Activated CD4-positive, alpha-beta T cell treated with anti-CD3 and anti-CD28 coated beads, Interleukin-2, Interleukin-6, amounts not matched to agents 100 ng/mL and 50 ng/mL, durations not matched to agents 16 hours and 8 hours (primary cell): ENCODE measurements at regions not wholly inside any gene's neighbourhood (a gene's known extent, or its start where the extent isn't known, plus 50 kb on each side); places are given as distances from the start of the nearest gene placed in this dataset.
"Not testable (repeated sequence)": the region's sequence is repeated elsewhere in the genome, so short reads cannot be mapped to it uniquely, and the experiment has no call there.

ENCODE experiments used
- DNase-seq: peaks from one replicate; pipeline ENCODE4 v3.0.0-alpha.2; 2020

GRCh38 chr5:96198356-96199058 is 234.5 kb downstream of the PCSK1 start:
- DNase-seq, result no peak

DNA sequence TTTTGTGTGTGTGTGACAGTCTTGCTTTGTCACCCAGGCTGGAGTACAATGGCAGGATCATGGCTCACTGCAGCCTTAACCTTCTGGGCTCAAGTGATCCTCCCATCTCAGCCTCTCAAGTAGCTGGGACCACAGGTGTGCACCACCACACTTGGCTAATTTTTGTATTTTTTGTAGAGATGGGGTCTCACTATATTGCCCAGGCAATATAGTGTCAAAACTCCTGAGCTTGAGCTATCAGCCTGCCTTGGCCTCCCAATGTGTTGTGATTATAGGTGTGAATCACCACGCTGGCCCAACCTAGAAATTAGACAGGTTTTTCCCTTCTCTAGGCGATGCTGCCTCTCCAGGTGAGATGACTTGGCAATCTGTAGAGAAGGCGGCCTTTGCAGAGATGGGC is 235.3 kb downstream of the PCSK1 start:
- not testable (repeated sequence) for DNase-seq

- DNase-seq, result no peak
Measured at GRCh38 chr5:96197347-96197746, 235.7 kb upstream of the ELL2 start.

GRCh38 chr5:96196890-96197289 is 235.2 kb upstream of the ELL2 start:
- DNase-seq, result no peak

DNA sequence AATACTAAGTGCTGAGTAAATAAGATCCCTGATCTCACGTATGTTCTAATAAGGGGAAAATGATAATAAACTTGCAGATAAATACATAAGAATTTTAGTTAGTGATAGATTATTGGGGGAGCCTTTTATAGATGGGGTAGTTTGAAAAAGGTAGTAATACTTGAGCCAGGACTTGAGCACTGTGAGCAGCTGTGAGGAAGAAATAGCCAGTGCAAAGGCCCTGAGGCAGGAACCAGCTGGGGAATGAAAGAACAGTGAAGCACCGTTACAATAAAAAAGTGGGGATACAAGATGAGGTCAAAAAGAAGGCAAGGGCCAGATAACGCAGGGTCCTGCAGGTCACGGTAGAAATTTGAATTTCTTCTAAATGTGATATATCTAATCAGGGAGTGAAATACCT is 234.8 kb upstream of the ELL2 start:
- DNase-seq, result no peak

DNA sequence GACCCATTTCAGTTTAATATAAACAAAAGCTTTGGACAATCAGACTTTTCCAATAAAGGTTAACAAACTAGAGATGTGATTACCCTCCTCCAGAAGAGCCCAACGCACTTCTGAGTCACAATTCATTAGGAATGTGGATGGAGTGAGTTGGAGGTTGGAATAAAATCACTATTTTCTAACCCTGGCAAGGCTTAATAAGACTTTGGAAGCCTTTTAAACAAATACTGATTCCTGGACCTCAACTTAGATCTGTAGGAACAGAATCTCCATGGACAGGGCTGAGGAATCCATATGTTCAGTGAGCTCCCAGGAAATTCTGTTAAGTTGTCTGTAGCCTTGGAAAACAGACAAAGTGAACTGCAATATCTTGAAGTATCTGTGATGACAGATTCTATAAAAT is 233.5 kb upstream of the ELL2 start:
- no peak for DNase-seq

- no peak for DNase-seq
Measured at GRCh38 chr5:96194593-96194992, 232.9 kb upstream of the ELL2 start.

DNA sequence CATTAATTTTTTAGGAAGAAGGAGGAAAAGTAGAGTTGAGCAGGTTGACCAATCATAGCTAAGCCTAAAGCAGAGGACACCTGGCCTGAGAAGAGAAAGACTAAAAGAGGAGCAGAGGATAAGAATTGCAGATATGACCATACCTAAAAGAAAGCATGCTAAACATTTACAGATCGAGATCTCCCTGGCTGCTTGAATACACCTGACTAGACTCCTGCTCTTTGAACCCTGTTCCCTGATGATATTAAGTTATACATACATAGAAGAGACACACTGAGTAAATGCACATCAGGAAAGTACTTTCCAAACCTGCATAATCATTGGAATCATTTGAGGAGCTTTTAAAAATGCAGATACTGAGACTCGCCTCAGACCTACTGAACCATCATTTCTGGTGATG is 232.3 kb upstream of the ELL2 start:
- DNase-seq, result no peak

DNA sequence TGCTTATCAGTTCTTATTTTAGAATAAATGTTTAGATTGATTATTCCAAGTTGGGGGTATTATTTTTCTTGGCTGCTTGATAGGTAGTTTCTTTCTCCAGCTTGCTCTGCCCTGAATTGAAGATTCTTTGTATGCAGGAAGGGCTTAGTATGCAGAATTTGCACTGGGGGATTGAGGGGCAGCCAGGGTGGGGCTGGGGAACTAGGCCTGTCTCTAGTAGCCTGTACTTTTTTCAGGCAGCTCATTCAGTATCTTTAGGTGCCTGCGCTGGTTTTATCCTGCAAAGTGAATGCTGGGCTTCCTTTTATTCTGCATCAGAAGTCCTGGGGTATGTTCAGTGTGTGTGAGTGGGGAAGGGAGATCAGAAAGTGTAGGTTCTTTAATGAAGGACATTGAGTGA is 228.3 kb upstream of the ELL2 start:
- no peak for DNase-seq

DNA sequence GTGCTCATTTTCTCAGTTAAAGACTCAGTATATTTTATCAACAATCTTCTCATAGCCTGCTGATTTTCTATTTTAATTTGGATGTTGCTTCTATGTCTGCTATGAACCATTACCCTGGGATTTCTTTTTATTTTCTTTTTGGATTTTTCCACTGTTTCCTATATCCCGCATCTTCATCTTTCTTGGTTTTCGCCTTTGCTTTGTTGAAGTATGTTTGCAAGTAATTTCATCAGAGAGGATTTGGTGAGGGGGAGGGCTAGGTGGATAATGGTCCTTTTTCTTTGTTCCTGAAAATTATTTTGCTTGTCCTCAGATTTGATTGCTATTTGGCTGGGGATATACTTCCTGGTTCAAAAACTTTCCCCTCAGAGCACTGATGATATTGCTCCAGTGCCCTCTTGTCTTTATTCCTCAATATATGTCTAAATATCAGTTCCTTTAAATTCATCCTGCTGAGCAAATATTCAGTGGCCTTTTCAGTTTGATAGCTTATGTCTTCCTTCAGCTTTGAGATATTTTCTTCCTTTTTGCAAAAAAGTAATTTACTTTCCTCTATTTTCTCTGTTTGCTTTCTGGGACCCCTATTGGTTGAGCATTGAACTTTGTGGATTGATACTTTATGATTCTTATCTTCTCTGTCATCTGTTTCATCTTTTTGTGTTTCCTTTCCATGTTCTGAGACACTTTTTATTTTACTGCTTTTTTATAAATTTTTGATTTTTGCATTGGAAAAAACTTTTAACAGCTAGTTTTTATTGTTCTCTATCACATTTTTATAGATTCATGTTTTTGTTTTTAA is 227.6 kb upstream of the ELL2 start:
- no peak for DNase-seq

- no peak for DNase-seq
Measured at GRCh38 chr5:96187309-96188027, 225.8 kb upstream of the ELL2 start.

- not testable (repeated sequence) for DNase-seq
Measured at GRCh38 chr5:96184510-96184909, 222.9 kb upstream of the ELL2 start.

GRCh38 chr5:96180684-96181435 is 219.2 kb upstream of the ELL2 start:
- DNase-seq, result no peak

GRCh38 chr5:96177303-96177869 is 215.7 kb upstream of the ELL2 start:
- peak; percentile 86 for DNase-seq

- DNase-seq, result no peak
Measured at GRCh38 chr5:96176022-96176421, 214.4 kb upstream of the ELL2 start.

DNA sequence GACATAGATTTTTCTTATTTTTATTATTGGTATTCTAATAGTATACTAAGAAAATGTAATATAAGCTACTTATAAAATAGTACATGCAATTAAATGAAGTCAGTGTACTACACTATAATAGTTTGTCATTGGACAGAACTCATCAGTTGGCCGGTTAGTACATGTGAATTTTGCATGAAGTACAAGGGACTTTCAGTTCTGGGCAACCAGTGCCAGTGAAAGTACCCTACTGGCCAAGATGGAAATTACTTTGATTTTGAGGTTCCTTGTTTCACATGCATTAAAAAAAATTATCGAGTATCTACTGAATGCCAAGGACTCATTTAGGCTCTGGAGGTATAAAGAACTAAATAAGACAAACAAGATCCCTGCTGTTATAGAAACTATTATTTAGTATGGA is 213.4 kb upstream of the ELL2 start:
- DNase-seq, result peak; percentile 31

DNA sequence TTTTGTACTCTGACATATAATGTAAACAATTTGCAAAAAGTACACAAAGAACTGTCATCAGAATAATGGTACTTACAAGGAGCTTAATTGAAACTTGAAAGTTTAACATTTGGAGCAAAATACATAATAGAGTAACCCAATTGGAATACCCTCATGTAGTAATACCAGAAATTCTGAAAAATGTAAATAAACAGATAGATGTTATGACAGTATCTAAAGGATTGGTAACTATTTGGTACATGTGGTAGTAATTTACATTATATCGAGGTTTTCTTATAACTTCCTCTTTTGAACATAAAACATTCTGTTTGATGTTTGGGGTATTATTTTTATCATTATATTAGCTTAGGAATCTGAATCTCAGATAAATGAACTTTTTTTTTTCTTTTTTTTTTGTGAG is 211.7 kb upstream of the ELL2 start:
- DNase-seq, result no peak

DNA sequence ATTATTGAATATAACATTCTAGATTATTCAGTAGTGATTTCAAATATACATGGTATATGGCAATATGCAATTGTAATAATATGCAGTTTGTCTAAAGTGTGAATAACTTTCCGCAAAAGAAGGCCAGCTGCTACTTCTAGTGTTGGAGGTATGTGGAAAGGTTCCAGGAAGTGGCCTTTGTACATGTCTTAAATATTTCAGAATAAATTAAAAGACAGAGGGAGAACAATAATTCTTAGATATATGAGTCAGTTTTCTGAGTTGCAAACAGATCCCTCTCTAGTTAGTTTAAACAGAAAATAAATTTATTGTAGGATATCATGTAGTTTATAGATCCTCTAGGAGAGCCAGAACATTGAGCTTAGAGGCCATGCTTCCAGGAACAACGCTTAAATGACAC is 210.8 kb upstream of the ELL2 start:
- DNase-seq, result no peak

DNA sequence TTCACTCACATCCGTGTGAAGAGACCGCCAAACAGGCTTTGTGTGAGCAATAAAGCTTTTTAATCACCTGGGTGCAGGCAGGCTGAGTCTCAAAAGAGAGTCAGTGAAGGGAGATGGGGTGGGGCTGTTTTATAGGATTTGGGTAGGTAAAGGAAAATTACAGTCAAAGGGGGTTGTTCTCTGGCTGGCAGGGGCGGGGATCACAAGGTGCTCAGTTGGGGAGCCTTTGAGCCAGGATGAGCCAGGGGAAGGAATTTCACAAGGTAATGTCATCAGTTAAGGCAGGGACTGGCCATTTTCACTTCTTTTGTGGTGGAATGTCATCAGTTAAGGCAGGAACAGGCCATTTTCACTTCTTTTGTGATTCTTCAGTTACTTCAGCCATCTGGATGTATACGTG is 210.3 kb upstream of the ELL2 start:
- DNase-seq, result not testable (repeated sequence)

GRCh38 chr5:96170481-96171125 is 209.0 kb upstream of the ELL2 start:
- not testable (repeated sequence) for DNase-seq

DNA sequence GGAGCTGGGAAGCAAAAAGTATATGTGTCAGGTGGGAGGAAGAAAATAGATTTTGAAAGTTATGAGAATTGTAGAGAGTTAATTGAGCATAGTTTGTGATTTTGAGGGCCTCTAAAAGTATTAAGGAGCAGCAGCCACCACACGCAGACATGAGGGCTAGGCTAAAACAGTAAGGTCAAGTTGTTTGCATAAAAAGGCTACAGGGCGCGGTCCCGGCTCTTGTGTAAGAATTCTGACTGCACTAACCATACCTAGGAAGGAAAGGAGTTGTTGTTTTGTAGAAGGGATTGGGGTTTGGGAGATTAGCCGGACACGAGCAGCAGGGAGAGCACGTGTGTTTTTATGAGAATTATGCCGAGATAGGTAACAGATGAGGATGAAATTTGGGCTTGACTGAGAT is 207.2 kb upstream of the ELL2 start:
- DNase-seq, result not testable (repeated sequence)

- no peak for DNase-seq
Measured at GRCh38 chr5:96159043-96159442, 197.4 kb upstream of the ELL2 start.
